ENCODE measurements at regions not wholly inside any gene's neighbourhood (a gene's known extent, or its start where the extent isn't known, plus 50 kb on each side); places are given as distances from the start of the nearest gene placed in this dataset.
"Not testable (repeated sequence)": the region's sequence is repeated elsewhere in the genome, so short reads cannot be mapped to it uniquely, and the experiment has no call there.

GRCh38 chr1:171397851-171398469, 84.0 kb downstream of the FMO4 start:
- FAIRE-seq (no peak), DNase-seq (ENCODE audit: insufficient read length, low spot score) (no peak)
- no peak for TF ChIP-seq POLR2A (IDR thresholded peaks at IDR 0.05; ENCODE audit: low read depth, low read length)

- FAIRE-seq: no peak
- TF ChIP-seq POLR2A (IDR thresholded peaks at IDR 0.05; ENCODE audit: low read depth, low read length): no peak
Measured at GRCh38 chr1:171403393-171403792, 81.9 kb upstream of the PRRC2C start.

GRCh38 chr1:171405391-171405714, 80.0 kb upstream of the PRRC2C start:
- FAIRE-seq (no peak), DNase-seq (ENCODE audit: insufficient read length, low spot score) (no peak)
- TF ChIP-seq POLR2A (IDR thresholded peaks at IDR 0.05; ENCODE audit: low read depth, low read length): no peak

More at GRCh38 chr1:171403393-171403792, 81.9 kb upstream of the PRRC2C start:
- DNase-seq (ENCODE audit: insufficient read length, low spot score): peak; percentile 21

GRCh38 chr1:171413557-171413956, 71.8 kb upstream of the PRRC2C start:
- FAIRE-seq; DNase-seq (ENCODE audit: insufficient read length, low spot score): not testable (repeated sequence)

- TF ChIP-seq POLR2A (IDR thresholded peaks at IDR 0.05; ENCODE audit: low read depth, low read length): no peak
- FAIRE-seq (no peak), DNase-seq (ENCODE audit: insufficient read length, low spot score) (no peak)
Measured at GRCh38 chr1:171418546-171418945, 66.8 kb upstream of the PRRC2C start.

GRCh38 chr1:171420810-171421209, 64.5 kb upstream of the PRRC2C start:
- no peak for TF ChIP-seq POLR2A (IDR thresholded peaks at IDR 0.05; ENCODE audit: low read depth, low read length)
- DNase-seq (ENCODE audit: insufficient read length, low spot score) (no peak), FAIRE-seq (no peak)

GRCh38 chr1:171421413-171422020, 63.8 kb upstream of the PRRC2C start:
- FAIRE-seq (no peak), DNase-seq (ENCODE audit: insufficient read length, low spot score) (no peak)
- TF ChIP-seq POLR2A (IDR thresholded peaks at IDR 0.05; ENCODE audit: low read depth, low read length): no peak

GRCh38 chr1:171422511-171422910, 62.8 kb upstream of the PRRC2C start:
- FAIRE-seq: no peak
- no peak for TF ChIP-seq POLR2A (IDR thresholded peaks at IDR 0.05; ENCODE audit: low read depth, low read length)
- DNase-seq (ENCODE audit: insufficient read length, low spot score): no peak

- no peak for DNase-seq (ENCODE audit: insufficient read length, low spot score)
- TF ChIP-seq POLR2A (IDR thresholded peaks at IDR 0.05; ENCODE audit: low read depth, low read length): no peak
- FAIRE-seq: no peak
Measured at GRCh38 chr1:171424494-171424893, 60.8 kb upstream of the PRRC2C start.

GRCh38 chr1:171426645-171427044, 58.7 kb upstream of the PRRC2C start:
- TF ChIP-seq POLR2A (IDR thresholded peaks at IDR 0.05; ENCODE audit: low read depth, low read length): no peak
- DNase-seq (ENCODE audit: insufficient read length, low spot score) (no peak), FAIRE-seq (no peak)

- DNase-seq (ENCODE audit: insufficient read length, low spot score) (no peak), FAIRE-seq (no peak)
- no peak for TF ChIP-seq POLR2A (IDR thresholded peaks at IDR 0.05; ENCODE audit: low read depth, low read length)
Measured at GRCh38 chr1:171427852-171428471, 57.4 kb upstream of the PRRC2C start.

- no peak for FAIRE-seq
- TF ChIP-seq POLR2A (IDR thresholded peaks at IDR 0.05; ENCODE audit: low read depth, low read length): no peak
- no peak for DNase-seq (ENCODE audit: insufficient read length, low spot score)
Measured at GRCh38 chr1:171429137-171429536, 56.2 kb upstream of the PRRC2C start.

- no peak for FAIRE-seq
- DNase-seq (ENCODE audit: insufficient read length, low spot score): no peak
- no peak for TF ChIP-seq POLR2A (IDR thresholded peaks at IDR 0.05; ENCODE audit: low read depth, low read length)
Measured at GRCh38 chr1:171431994-171432393, 53.3 kb upstream of the PRRC2C start.

- no peak for FAIRE-seq
- DNase-seq (ENCODE audit: insufficient read length, low spot score): no peak
- TF ChIP-seq POLR2A (IDR thresholded peaks at IDR 0.05; ENCODE audit: low read depth, low read length): no peak
Measured at GRCh38 chr1:171432473-171432872, 52.9 kb upstream of the PRRC2C start.

- no peak for TF ChIP-seq POLR2A (IDR thresholded peaks at IDR 0.05; ENCODE audit: low read depth, low read length)
- FAIRE-seq (no peak), DNase-seq (ENCODE audit: insufficient read length, low spot score) (no peak)
Measured at GRCh38 chr1:171433451-171433850, 51.9 kb upstream of the PRRC2C start.
